PC-9 (cell line): ENCODE measurements at regions not wholly inside any gene's neighbourhood (a gene's known extent, or its start where the extent isn't known, plus 50 kb on each side); places are given as distances from the start of the nearest gene placed in this dataset.

Source experiments
- CTCF ChIP-seq: fragments of 200-600 bp; sonication (generic); conservative IDR thresholded peaks from 2 replicates; pipeline ENCODE4 v1.6.1; 2017; ENCODE audit warnings: mixed run types, antibody characterized with exemption, mild to moderate bottlenecking, moderate library complexity
- EZH2 ChIP-seq: fragments of 200-600 bp; sonication (generic); IDR thresholded peaks from 2 replicates; pipeline ENCODE4 v1.8.0; 2017; ENCODE audit warnings: antibody characterized with exemption, low read depth

GRCh38 chr4:55749666-55750065 is 69.9 kb upstream of the EXOC1L start:
- TF ChIP-seq CTCF (no peak), EZH2 (no peak)
